ENCODE measurements at regions not wholly inside any gene's neighbourhood (a gene's known extent, or its start where the extent isn't known, plus 50 kb on each side); places are given as distances from the start of the nearest gene placed in this dataset.

GRCh38 chr18:73752965-73753364 lies 394.7 kb downstream of the FBXO15 start:
- H3K27me3 ChIP-seq (ENCODE audit: insufficient read depth, low read length): no peaks in the 10 kb centered on the region

GRCh38 chr18:73752546-73752945 lies 395.1 kb downstream of the FBXO15 start:
- Histone ChIP-seq H3K4ac (ENCODE audit: low read depth, low read length) (no peak overlapping the region), H3K79me1 (ENCODE audit: low read length) (no peaks in the 10 kb centered on the region)
- WGBS (ENCODE audit: extremely low coverage, insufficient coverage, insufficient read length): no CpG with 5 or more reads among the region's 4 CpGs

More at GRCh38 chr18:73752965-73753364, 394.7 kb downstream of the FBXO15 start:
- no peaks in the 10 kb centered on the region for H3K4me1 ChIP-seq (ENCODE audit: control insufficient read depth in 1 of 2, insufficient read depth in 2 of 2, low read length in 2 of 2)
- no peak overlapping the region for H2BK120ac ChIP-seq (ENCODE audit: insufficient read depth, low read length, poor library complexity)
- DNase-seq: peak in 1 of 2 donors; percentile 31
- H3K9ac ChIP-seq (ENCODE audit: low read length): no peak overlapping the region
- H2BK5ac ChIP-seq (ENCODE audit: low read depth, low read length, poor library complexity): no peak overlapping the region
- no peak overlapping the region for H3K4me3 ChIP-seq (ENCODE audit: low read depth, low read length)
- no peaks in the 10 kb centered on the region for H3K79me2 ChIP-seq (ENCODE audit: control insufficient read depth, insufficient read depth, low read length, poor library complexity)
- no peak overlapping the region for H3K4me2 ChIP-seq (ENCODE audit: low read length)
- H2AFZ ChIP-seq (ENCODE audit: insufficient read depth, low read length, poor library complexity): no peak overlapping the region
- WGBS (ENCODE audit: extremely low coverage, insufficient coverage, insufficient read length): no CpG with 5 or more reads among the region's 2 CpGs
- H3K79me1 ChIP-seq (ENCODE audit: low read length): no peaks in the 10 kb centered on the region
- H3K4ac ChIP-seq (ENCODE audit: low read depth, low read length): no peak overlapping the region
- no peaks in the 10 kb centered on the region for H3K36me3 ChIP-seq (ENCODE audit: control insufficient read depth in 1 of 2, insufficient read depth in 2 of 2, low read length in 2 of 2)
- H3K9me3 ChIP-seq (ENCODE audit: insufficient read depth, low read depth, low read length): peaks cover 2% of the 10 kb centered on the region
- no peak overlapping the region for H2BK12ac ChIP-seq (ENCODE audit: low read length)
- no peak overlapping the region for H4K12ac ChIP-seq (ENCODE audit: low read depth, low read length)
- no peak overlapping the region for H2AK5ac ChIP-seq (ENCODE audit: low read length)
- H3K14ac ChIP-seq (ENCODE audit: low read length): no peak overlapping the region
- no peak overlapping the region for H4K91ac ChIP-seq (ENCODE audit: low read depth, low read length)
- no peak overlapping the region for H3K23ac ChIP-seq (ENCODE audit: low read length)
- H3K18ac ChIP-seq (ENCODE audit: low read length): no peak overlapping the region
- no peak overlapping the region for H3K27ac ChIP-seq (ENCODE audit: low read depth, low read length)
- no peak overlapping the region for H4K8ac ChIP-seq (ENCODE audit: low read depth, low read length)

GRCh38 chr18:73750052-73750451 lies 397.6 kb downstream of the FBXO15 start:
- Histone ChIP-seq H3K4me3 (ENCODE audit: low read depth, low read length) (no peak overlapping the region), H4K8ac (ENCODE audit: low read depth, low read length) (no peak overlapping the region), H3K27me3 (ENCODE audit: insufficient read depth, low read length) (no peaks in the 10 kb centered on the region), H2BK120ac (ENCODE audit: insufficient read depth, low read length, poor library complexity) (no peak overlapping the region), H2AFZ (ENCODE audit: insufficient read depth, low read length, poor library complexity) (no peak overlapping the region), H3K4ac (ENCODE audit: low read depth, low read length) (no peak overlapping the region), H3K18ac (ENCODE audit: low read length) (no peak overlapping the region), H3K14ac (ENCODE audit: low read length) (no peak overlapping the region), H2BK5ac (ENCODE audit: low read depth, low read length, poor library complexity) (no peak overlapping the region), H3K4me1 (ENCODE audit: control insufficient read depth in 1 of 2, insufficient read depth in 2 of 2, low read length in 2 of 2) (no peaks in the 10 kb centered on the region), H3K9ac (ENCODE audit: low read length) (no peak overlapping the region), H3K36me3 (ENCODE audit: control insufficient read depth in 1 of 2, insufficient read depth in 2 of 2, low read length in 2 of 2) (no peaks in the 10 kb centered on the region), H3K27ac (ENCODE audit: low read depth, low read length) (no peak overlapping the region), H3K4me2 (ENCODE audit: low read length) (no peak overlapping the region), H4K12ac (ENCODE audit: low read depth, low read length) (no peak overlapping the region), H3K9me3 (ENCODE audit: insufficient read depth, low read depth, low read length) (peaks cover 2% of the 10 kb centered on the region), H2BK12ac (ENCODE audit: low read length) (no peak overlapping the region), H3K79me2 (ENCODE audit: control insufficient read depth, insufficient read depth, low read length, poor library complexity) (no peaks in the 10 kb centered on the region), H3K79me1 (ENCODE audit: low read length) (no peaks in the 10 kb centered on the region), H3K23ac (ENCODE audit: low read length) (no peak overlapping the region), H2AK5ac (ENCODE audit: low read length) (no peak overlapping the region), H4K91ac (ENCODE audit: low read depth, low read length) (no peak overlapping the region)
- no CpG with 5 or more reads among the region's 5 CpGs for WGBS (ENCODE audit: extremely low coverage, insufficient coverage, insufficient read length)
- DNase-seq: no peak

More at GRCh38 chr18:73752546-73752945, 395.1 kb downstream of the FBXO15 start:
- no peak overlapping the region for H4K12ac ChIP-seq (ENCODE audit: low read depth, low read length)
- no peaks in the 10 kb centered on the region for H3K4me1 ChIP-seq (ENCODE audit: control insufficient read depth in 1 of 2, insufficient read depth in 2 of 2, low read length in 2 of 2)
- no peak overlapping the region for H3K4me2 ChIP-seq (ENCODE audit: low read length)
- H3K36me3 ChIP-seq (ENCODE audit: control insufficient read depth in 1 of 2, insufficient read depth in 2 of 2, low read length in 2 of 2): no peaks in the 10 kb centered on the region
- no peak overlapping the region for H3K27ac ChIP-seq (ENCODE audit: low read depth, low read length)
- H3K9ac ChIP-seq (ENCODE audit: low read length): no peak overlapping the region
- H3K79me2 ChIP-seq (ENCODE audit: control insufficient read depth, insufficient read depth, low read length, poor library complexity): no peaks in the 10 kb centered on the region
- H4K91ac ChIP-seq (ENCODE audit: low read depth, low read length): no peak overlapping the region
- no peak overlapping the region for H4K8ac ChIP-seq (ENCODE audit: low read depth, low read length)
- H3K9me3 ChIP-seq (ENCODE audit: insufficient read depth, low read depth, low read length): peaks cover 2% of the 10 kb centered on the region
- no peak overlapping the region for H3K4me3 ChIP-seq (ENCODE audit: low read depth, low read length)
- H3K27me3 ChIP-seq (ENCODE audit: insufficient read depth, low read length): no peaks in the 10 kb centered on the region
- H2BK120ac ChIP-seq (ENCODE audit: insufficient read depth, low read length, poor library complexity): no peak overlapping the region
- no peak overlapping the region for H2BK5ac ChIP-seq (ENCODE audit: low read depth, low read length, poor library complexity)
- no peak overlapping the region for H3K18ac ChIP-seq (ENCODE audit: low read length)
- no peak overlapping the region for H2BK12ac ChIP-seq (ENCODE audit: low read length)
- no peak overlapping the region for H2AFZ ChIP-seq (ENCODE audit: insufficient read depth, low read length, poor library complexity)
- DNase-seq: peak in 1 of 2 donors; percentile 14
- no peak overlapping the region for H3K14ac ChIP-seq (ENCODE audit: low read length)
- no peak overlapping the region for H2AK5ac ChIP-seq (ENCODE audit: low read length)
- no peak overlapping the region for H3K23ac ChIP-seq (ENCODE audit: low read length)

- H4K12ac ChIP-seq (ENCODE audit: low read depth, low read length): no peak overlapping the region
- no peak overlapping the region for H4K8ac ChIP-seq (ENCODE audit: low read depth, low read length)
- no peak overlapping the region for H3K14ac ChIP-seq (ENCODE audit: low read length)
- H3K4me3 ChIP-seq (ENCODE audit: low read depth, low read length): no peak overlapping the region
- H3K79me2 ChIP-seq (ENCODE audit: control insufficient read depth, insufficient read depth, low read length, poor library complexity): no peaks in the 10 kb centered on the region
- H3K27me3 ChIP-seq (ENCODE audit: insufficient read depth, low read length): no peaks in the 10 kb centered on the region
- no peak overlapping the region for H3K18ac ChIP-seq (ENCODE audit: low read length)
- H4K91ac ChIP-seq (ENCODE audit: low read depth, low read length): no peak overlapping the region
- no peak overlapping the region for H2BK12ac ChIP-seq (ENCODE audit: low read length)
- no peak overlapping the region for H2AK5ac ChIP-seq (ENCODE audit: low read length)
- H3K4ac ChIP-seq (ENCODE audit: low read depth, low read length): no peak overlapping the region
- peaks cover 2% of the 10 kb centered on the region for H3K9me3 ChIP-seq (ENCODE audit: insufficient read depth, low read depth, low read length)
- H2AFZ ChIP-seq (ENCODE audit: insufficient read depth, low read length, poor library complexity): no peak overlapping the region
- H3K79me1 ChIP-seq (ENCODE audit: low read length): no peaks in the 10 kb centered on the region
- no peaks in the 10 kb centered on the region for H3K36me3 ChIP-seq (ENCODE audit: control insufficient read depth in 1 of 2, insufficient read depth in 2 of 2, low read length in 2 of 2)
- no peak overlapping the region for H3K27ac ChIP-seq (ENCODE audit: low read depth, low read length)
- DNase-seq: no peak
- H3K9ac ChIP-seq (ENCODE audit: low read length): no peak overlapping the region
- no CpG with 5 or more reads among the region's 2 CpGs for WGBS (ENCODE audit: extremely low coverage, insufficient coverage, insufficient read length)
- no peak overlapping the region for H3K4me2 ChIP-seq (ENCODE audit: low read length)
- H3K4me1 ChIP-seq (ENCODE audit: control insufficient read depth in 1 of 2, insufficient read depth in 2 of 2, low read length in 2 of 2): no peaks in the 10 kb centered on the region
- H2BK5ac ChIP-seq (ENCODE audit: low read depth, low read length, poor library complexity): no peak overlapping the region
- no peak overlapping the region for H3K23ac ChIP-seq (ENCODE audit: low read length)
- no peak overlapping the region for H2BK120ac ChIP-seq (ENCODE audit: insufficient read depth, low read length, poor library complexity)
These were observed 398.3 kb downstream of the FBXO15 start for GRCh38 chr18:73749304-73749703.

Data from trophoblast cell (in vitro differentiated cells and primary cell).